ENCODE measurements at regions not wholly inside any gene's neighbourhood (a gene's known extent, or its start where the extent isn't known, plus 50 kb on each side); places are given as distances from the start of the nearest gene placed in this dataset.

GRCh38 chr4:167419468-167420140, 185.3 kb upstream of the SPOCK3 start:
- TF ChIP-seq JUNB (IDR thresholded peaks at IDR 0.05): no peak
- TF ChIP-seq, protein P1, sequence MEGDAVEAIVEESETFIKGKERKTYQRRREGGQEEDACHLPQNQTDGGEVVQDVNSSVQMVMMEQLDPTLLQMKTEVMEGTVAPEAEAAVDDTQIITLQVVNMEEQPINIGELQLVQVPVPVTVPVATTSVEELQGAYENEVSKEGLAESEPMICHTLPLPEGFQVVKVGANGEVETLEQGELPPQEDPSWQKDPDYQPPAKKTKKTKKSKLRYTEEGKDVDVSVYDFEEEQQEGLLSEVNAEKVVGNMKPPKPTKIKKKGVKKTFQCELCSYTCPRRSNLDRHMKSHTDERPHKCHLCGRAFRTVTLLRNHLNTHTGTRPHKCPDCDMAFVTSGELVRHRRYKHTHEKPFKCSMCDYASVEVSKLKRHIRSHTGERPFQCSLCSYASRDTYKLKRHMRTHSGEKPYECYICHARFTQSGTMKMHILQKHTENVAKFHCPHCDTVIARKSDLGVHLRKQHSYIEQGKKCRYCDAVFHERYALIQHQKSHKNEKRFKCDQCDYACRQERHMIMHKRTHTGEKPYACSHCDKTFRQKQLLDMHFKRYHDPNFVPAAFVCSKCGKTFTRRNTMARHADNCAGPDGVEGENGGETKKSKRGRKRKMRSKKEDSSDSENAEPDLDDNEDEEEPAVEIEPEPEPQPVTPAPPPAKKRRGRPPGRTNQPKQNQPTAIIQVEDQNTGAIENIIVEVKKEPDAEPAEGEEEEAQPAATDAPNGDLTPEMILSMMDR (IDR thresholded peaks at IDR 0.05 in 2 of 3, conservative IDR thresholded peaks at IDR 0.05 in 1 of 3; ENCODE audit: control insufficient read depth in 2 of 3, extremely low read depth in 1 of 3, insufficient read depth in 1 of 3, low read depth in 3 of 3, low read length in 3 of 3): no peak

All from GM12878 (cell line).